GM23248 (cell line): ENCODE measurements at regions not wholly inside any gene's neighbourhood (a gene's known extent, or its start where the extent isn't known, plus 50 kb on each side); places are given as distances from the start of the nearest gene placed in this dataset.

Experiments
- EZH2 ChIP-seq: fragments of 200-600 bp; sonication (generic); IDR thresholded peaks from 2 replicates; pipeline ENCODE4 v1.6.1; 2018; ENCODE audit warnings: antibody characterized with exemption, mild to moderate bottlenecking; ENCODE audit not compliant: insufficient read depth, poor library complexity, severe bottlenecking
- EZH2phosphoT487 ChIP-seq: fragments of 200-600 bp; sonication (generic); IDR thresholded peaks from 2 replicates; pipeline ENCODE4 v1.6.1; 2018; ENCODE audit warnings: antibody characterized with exemption, moderate library complexity, mild to moderate bottlenecking, low read depth; ENCODE audit not compliant: insufficient read depth

GRCh38 chr10:3235395-3235794, 62.8 kb upstream of the PITRM1 start:
- no peak for TF ChIP-seq EZH2
- no peak for TF ChIP-seq EZH2phosphoT487
